NCI-H526 (cell line): ENCODE measurements at regions not wholly inside any gene's neighbourhood (a gene's known extent, or its start where the extent isn't known, plus 50 kb on each side); places are given as distances from the start of the nearest gene placed in this dataset.
"Not testable (repeated sequence)": the region's sequence is repeated elsewhere in the genome, so short reads cannot be mapped to it uniquely, and the experiment has no call there.

ENCODE experiments used
- DNase-seq, 2 experiments: peaks; one replicate each; lab custom pipeline; 2025; lab: John Stamatoyannopoulos, UW

- no peak for DNase-seq
Measured at GRCh38 chr5:12147513-12147912, 243.3 kb upstream of the CTNND2 start.

GRCh38 chr5:12141496-12141895 is 237.2 kb upstream of the CTNND2 start:
- no peak for DNase-seq

DNA sequence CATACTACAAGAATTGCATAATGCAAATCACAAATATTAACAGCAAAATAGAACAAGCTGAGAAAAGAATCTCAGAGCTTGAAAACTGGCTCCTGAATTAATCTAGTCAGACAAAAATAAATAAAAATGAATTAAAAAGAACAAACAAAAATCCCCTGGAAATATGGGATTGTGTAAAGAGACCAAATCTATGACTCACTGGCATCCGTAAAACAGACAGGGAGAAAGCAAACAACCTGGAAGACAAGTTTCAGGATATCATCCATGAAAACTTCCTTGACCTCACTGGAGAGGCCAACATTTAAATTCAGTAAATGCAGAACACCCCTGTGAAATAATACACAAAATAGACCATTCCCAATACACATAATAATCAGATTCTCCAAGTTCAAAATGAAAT is 229.3 kb upstream of the CTNND2 start:
- no peak for DNase-seq

DNA sequence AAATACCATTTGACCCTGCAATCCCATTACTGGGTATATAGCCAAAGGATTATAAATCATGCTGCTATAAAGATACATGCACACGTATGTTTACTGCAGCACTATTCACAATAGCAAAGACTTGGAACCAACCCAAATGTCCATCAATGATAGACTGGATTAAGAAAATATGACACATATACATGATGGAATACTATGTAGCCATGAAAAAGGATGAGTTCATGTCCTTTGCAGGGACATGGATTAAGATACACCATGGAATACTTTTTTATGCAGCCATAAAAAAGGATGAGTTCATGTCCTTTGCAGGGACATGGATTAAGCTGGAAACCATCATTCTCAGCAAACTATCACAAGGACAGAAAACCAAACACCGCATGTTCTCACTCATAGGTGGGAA is 226.8 kb upstream of the CTNND2 start:
- not testable (repeated sequence) for DNase-seq

DNA sequence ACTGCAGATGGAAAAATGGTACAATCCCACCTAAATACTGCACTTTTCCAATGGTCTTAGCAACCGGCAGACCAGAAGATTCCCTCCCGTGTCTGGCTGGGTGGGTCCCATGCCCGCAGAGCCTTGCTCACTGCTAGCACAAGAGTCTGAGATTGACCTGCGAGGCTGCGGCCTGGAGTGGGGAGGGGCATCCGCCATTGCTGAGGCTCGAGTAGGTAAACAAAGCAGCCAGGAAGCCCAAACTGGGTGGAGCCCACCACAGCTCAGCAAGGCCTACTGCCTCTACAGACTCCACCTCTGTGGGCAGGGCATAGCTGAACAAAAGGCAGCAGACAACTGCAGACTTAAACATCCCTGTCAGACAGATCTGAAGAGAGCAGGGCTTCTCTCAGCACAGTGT is 221.6 kb upstream of the CTNND2 start:
- DNase-seq: no peak

DNA sequence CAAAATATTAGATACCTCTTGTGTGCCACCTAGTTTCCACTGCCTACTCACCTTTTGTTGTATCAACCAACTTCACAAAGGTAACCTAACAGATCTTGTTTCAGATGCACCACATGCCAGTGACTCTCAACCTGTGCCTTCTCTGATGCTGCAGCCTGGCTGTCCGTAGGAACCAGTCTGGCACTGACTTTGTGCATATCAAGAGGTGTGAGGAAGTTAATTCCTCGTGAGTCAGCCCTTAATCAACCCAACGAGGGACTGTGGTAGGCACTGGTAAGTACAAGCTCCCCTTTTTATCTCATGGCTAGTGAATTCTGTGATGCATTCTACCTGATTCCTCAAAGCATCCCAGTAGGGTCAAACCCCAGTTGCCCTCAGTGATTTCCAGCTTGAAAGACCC is 215.4 kb upstream of the CTNND2 start:
- DNase-seq: no peak

DNA sequence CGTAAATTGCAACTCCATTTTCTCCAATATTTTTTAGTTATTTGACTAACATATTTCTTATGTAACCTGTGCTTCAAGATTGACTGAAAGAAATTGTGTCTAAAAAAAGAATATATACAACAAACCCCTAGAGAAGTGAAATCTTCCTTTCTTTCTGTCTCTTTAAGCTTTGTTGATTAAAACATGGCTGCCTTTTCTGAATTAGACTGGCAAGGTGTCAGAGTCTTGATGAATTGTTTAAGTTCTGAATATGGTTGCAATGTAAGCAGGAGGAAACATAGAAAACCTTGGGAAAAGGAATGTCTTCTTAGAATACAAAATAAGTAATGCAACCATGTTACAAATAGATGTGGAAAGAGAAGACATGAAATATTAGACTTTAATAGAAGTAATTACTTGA is 209.8 kb upstream of the CTNND2 start:
- no peak for DNase-seq

DNA sequence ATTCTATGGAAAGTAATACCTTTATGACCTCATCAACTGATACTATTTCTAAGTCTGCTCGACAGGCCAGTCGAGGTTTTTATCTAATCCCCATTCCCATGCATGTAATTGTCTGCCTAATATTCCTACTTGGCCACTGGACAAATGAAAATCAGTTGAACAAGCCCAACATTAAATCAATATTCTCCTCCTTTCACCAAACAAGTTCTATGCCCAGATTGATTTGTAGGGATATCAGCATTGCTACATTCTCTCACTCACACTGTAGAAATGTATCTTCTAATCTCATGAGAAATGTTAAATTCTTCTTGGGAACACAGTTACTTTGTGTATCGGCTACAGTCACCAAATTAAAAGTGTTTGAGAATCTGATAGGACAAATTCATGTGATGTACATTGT is 208.8 kb upstream of the CTNND2 start:
- no peak for DNase-seq

- no peak for DNase-seq
Measured at GRCh38 chr5:12111261-12111660, 207.0 kb upstream of the CTNND2 start.

DNA sequence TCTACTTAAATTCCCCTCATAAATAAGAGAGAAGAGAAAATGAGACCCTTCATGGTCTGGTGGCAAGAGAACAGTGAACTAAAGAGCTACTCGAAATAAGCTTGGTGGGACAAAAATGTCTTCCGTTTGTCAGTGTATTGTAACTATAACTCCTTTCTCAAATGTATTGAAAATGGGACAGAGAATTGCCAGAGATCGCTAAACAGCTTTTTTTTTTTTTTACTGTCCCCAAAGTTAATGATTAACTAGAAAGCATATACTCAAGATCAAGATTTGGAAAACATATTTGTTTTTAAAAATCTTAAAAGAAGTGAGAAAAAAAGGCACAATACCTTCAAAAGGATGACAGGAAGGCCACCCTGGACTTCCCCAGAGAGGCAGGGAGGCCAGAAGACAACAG is 206.4 kb upstream of the CTNND2 start:
- DNase-seq: no peak

DNA sequence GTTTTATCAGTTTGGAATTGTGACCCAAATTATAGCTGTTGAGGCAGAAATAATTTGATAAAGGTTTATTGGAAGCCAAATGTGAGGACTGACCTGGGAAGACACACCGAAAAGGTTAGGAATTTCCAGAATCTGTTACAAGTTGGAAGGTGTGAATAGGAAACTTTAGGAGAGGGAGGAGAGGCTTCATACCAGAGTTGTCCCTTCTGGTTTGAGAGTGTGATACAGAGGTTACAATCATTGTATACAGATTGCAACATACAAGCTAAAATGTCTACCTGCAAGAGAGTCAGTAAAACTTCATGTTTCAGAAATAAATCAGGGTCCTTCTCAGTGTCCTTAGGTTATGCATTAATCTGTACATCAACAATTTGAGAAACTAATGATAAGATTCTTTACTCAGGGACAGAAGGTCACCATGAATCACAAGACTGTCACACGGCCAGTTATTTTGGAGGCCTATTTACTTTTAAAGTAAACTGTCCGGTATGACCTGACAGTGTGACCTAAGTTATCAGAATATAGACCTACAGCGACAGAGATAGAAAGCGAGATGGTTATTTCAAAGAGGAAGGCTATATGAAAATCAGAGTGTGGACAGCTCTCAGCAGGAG is 204.9 kb upstream of the CTNND2 start:
- DNase-seq: no peak

- DNase-seq: no peak
Measured at GRCh38 chr5:12102151-12102550, 197.9 kb upstream of the CTNND2 start.

DNA sequence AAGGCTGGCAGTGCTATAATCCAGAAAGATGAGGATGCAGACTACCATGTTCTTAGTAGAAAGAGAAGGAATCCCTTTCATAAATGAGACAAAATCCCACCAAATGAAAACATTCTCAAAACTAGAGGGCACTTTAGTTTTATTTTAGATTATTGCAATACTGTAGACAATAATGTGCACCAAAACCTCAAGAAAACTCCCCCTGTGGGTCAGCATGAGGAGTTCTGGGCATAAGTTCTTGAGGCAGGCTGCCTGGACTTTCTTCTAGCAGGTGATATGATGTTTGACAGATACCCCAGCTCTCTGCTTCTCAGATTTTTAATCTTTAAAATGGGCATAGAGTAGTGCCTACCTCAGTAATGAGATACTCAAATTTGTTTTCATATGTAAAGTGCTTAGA is 196.3 kb upstream of the CTNND2 start:
- DNase-seq: no peak

DNA sequence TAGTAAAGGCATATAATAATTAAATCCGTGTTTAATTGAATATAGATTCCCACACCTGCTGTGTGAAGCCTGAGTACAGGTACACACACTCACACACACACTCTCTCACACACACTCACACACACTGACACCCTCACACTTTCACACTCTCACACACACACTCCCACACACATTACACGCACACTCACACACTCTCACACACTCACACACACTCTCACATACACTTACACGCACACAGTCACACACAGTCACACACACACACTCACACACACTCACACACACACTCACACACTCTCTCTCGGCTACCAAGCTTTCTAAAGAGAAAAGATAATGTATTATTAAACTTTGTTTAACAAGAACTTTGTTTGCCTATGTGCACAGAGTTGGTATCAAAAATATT is 195.1 kb upstream of the CTNND2 start:
- DNase-seq: no peak

GRCh38 chr5:12095808-12096281 is 191.6 kb upstream of the CTNND2 start:
- no peak for DNase-seq

DNA sequence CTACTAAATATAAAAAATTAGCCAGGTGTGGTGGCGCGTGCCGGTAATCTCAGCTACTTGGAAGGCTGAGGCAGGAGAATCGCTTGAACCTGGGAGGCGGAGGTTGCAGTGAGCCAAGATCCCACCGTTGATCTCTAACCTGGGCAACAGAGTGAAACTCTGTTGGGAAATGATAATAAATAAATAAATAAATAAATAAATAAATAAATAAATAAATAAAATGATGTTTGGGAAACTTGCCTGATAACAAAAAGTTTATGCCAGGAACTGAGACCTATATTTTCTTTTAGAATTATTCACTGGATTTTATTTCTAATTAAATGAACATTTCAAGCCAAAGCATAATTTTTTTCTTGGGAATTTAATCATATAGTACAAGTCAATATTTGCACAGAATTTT is 189.3 kb upstream of the CTNND2 start:
- DNase-seq: no peak

- no peak for DNase-seq
Measured at GRCh38 chr5:12080761-12081160, 176.5 kb upstream of the CTNND2 start.

GRCh38 chr5:12078286-12078685 is 174.0 kb upstream of the CTNND2 start:
- DNase-seq: peak in 1 of 2 experiments; percentile 31

GRCh38 chr5:12073426-12073825 is 169.2 kb upstream of the CTNND2 start:
- no peak for DNase-seq

DNA sequence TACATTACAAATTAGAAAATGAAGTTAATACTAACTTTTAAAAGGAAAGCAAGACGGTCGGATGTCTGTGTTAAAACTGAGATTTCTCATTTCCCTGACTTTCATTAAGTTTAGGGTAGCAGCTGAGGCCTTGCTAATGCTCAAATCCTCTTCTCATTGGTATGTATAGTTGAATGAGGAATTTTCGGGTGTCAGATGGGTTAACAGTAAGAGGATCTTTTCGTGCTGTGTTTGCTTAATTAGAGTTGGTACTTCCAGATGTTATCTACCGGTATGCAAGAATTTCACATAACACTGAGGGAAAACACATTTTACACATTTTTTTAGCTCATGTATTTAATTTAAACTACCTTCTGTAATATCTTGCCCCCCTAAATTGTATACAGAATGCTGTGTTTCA is 168.2 kb upstream of the CTNND2 start:
- DNase-seq: no peak

GRCh38 chr5:12071455-12071854 is 167.2 kb upstream of the CTNND2 start:
- DNase-seq: no peak

- DNase-seq: peak; percentile 36 to 83
Measured at GRCh38 chr5:12023614-12024241, 119.5 kb upstream of the CTNND2 start.

GRCh38 chr5:12022444-12022843 is 118.2 kb upstream of the CTNND2 start:
- no peak for DNase-seq

DNA sequence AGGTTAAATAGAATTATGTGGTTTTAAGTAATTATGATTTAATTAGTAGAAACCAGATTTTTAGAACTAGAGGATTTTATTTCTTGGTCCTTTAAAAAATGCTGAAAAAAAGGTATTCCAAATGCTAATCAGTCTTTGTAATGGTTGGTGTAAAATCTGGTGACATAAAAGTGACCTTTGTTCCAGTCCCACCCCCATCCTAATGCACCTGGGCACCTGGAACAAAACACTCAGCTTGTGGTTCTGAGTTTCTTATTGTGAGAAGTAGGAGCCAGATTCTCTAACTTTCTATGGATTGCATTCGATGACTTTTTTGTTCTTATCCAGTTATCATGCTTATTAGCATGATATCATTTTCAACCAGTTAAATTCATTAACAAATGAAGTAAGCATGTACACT is 115.1 kb upstream of the CTNND2 start:
- DNase-seq: no peak
